ENCODE measurements at regions not wholly inside any gene's neighbourhood (a gene's known extent, or its start where the extent isn't known, plus 50 kb on each side); places are given as distances from the start of the nearest gene placed in this dataset.

DNA sequence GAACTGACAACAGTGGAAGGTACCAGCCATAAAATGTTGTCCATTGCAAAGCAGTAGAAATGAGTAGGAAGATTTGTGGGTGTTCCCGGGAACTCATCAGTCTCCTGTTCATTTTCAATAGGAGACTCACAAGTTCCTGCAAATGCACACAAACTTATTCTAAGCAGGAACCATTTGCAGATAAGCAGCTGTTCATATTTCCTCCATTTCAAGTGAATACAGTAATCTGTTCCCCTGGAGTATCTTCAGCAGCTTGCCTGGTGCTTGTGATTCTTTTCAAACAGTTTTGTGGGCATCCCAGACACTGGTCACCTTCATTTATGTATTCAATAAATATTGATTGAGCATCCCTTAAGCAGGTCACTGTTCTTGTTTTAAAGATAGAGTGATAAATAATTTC is 1315.5 kb upstream of the C9orf72 start:
- Histone ChIP-seq H4K20me1 (replicated peaks; ENCODE audit: control insufficient read depth, extremely low read depth, insufficient read depth, low read length) (no peaks in the 10 kb centered on the region), H3K36me3 (ENCODE audit: control insufficient read depth in 2 of 2, extremely low read depth in 1 of 2, insufficient read depth in 2 of 2, low read length in 2 of 2) (no peaks in the 10 kb centered on the region), H3K27ac (ENCODE audit: insufficient read depth, low read depth, low read length) (no peak overlapping the region), H3K9ac (replicated peaks; ENCODE audit: extremely low read depth, insufficient read depth, low read length) (no peak overlapping the region), H3K79me2 (ENCODE audit: control insufficient read depth, insufficient read depth, low read length) (no peaks in the 10 kb centered on the region), H3K27me3 (ENCODE audit: control insufficient read depth in 2 of 2, insufficient read depth in 2 of 2, low read length in 2 of 2) (no peaks in the 10 kb centered on the region), H3K4me2 (ENCODE audit: insufficient read depth, low read length) (no peak overlapping the region), H2AFZ (ENCODE audit: low read depth, low read length) (no peak overlapping the region), H3K9me3 (replicated peaks; ENCODE audit: control insufficient read depth, insufficient read depth, low read length) (no peaks in the 10 kb centered on the region), H3K4me3 (replicated peaks in 1 of 3; ENCODE audit: insufficient read depth in 1 of 3, low read depth in 1 of 3, low read length in 3 of 3) (no peak overlapping the region), H3K9me1 (replicated peaks; ENCODE audit: control insufficient read depth, extremely low read depth, insufficient read depth, low read length) (no peaks in the 10 kb centered on the region), H3K4me1 (ENCODE audit: control insufficient read depth, extremely low read depth, insufficient read depth, low read length) (no peaks in the 10 kb centered on the region)
- TF ChIP-seq, protein P1, sequence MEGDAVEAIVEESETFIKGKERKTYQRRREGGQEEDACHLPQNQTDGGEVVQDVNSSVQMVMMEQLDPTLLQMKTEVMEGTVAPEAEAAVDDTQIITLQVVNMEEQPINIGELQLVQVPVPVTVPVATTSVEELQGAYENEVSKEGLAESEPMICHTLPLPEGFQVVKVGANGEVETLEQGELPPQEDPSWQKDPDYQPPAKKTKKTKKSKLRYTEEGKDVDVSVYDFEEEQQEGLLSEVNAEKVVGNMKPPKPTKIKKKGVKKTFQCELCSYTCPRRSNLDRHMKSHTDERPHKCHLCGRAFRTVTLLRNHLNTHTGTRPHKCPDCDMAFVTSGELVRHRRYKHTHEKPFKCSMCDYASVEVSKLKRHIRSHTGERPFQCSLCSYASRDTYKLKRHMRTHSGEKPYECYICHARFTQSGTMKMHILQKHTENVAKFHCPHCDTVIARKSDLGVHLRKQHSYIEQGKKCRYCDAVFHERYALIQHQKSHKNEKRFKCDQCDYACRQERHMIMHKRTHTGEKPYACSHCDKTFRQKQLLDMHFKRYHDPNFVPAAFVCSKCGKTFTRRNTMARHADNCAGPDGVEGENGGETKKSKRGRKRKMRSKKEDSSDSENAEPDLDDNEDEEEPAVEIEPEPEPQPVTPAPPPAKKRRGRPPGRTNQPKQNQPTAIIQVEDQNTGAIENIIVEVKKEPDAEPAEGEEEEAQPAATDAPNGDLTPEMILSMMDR (IDR thresholded peaks at IDR 0.05; ENCODE audit: extremely low read depth in 1 of 2, insufficient read depth in 1 of 2, low read depth in 1 of 2, low read length in 2 of 2): no peak
- TF ChIP-seq POLR2AphosphoS5 (IDR thresholded peaks at IDR 0.05; ENCODE audit: insufficient read depth, low read depth, low read length) (no peak), EZH2 (IDR thresholded peaks at IDR 0.05; ENCODE audit: borderline replicate concordance, low read depth, low read length, severe bottlenecking) (no peak), GATA2 (IDR thresholded peaks at IDR 0.05; ENCODE audit: insufficient read depth, insufficient read length, low read depth, low read length) (no peak)
- DNase-seq (ENCODE audit: low read depth, low spot score) (no peak), FAIRE-seq (no peak)
- dilution Hi-C loops (cut with MboI; ENCODE audit: extremely low pct_ligation_motif_present, low sequenced_read_pairs): no loop called here
- intact Hi-C loops (cut with micrococcal nuclease): no loop called here
- ChIA-PET POLR2A (no interaction called here), CTCF (no interaction called here)
- no TSS peak for BruUV-seq (replicated peaks)

DNA sequence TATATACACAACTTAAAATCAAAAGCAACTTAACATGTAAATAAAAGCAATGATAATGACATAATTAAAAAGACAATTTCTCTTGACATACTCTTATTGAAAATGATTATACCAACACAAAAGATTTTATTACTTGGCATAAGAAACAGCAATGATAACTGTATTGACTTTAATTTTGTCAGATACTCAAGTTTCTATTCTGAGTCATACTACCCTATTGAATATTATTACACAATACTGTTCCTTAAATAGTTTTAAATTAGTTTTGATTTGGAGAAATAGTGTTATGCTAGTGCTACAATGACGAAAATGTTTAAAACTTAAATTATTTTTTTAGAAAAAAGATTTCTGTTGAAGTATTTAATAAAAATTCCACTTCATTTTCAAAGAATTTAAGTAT is 1319.3 kb upstream of the C9orf72 start:
- Histone ChIP-seq H3K4me3 (replicated peaks in 1 of 3; ENCODE audit: insufficient read depth in 1 of 3, low read depth in 1 of 3, low read length in 3 of 3) (no peak overlapping the region), H3K9ac (replicated peaks; ENCODE audit: extremely low read depth, insufficient read depth, low read length) (no peak overlapping the region), H3K79me2 (ENCODE audit: control insufficient read depth, insufficient read depth, low read length) (no peaks in the 10 kb centered on the region), H2AFZ (ENCODE audit: low read depth, low read length) (no peak overlapping the region), H3K9me1 (replicated peaks; ENCODE audit: control insufficient read depth, extremely low read depth, insufficient read depth, low read length) (no peaks in the 10 kb centered on the region), H3K36me3 (ENCODE audit: control insufficient read depth in 2 of 2, extremely low read depth in 1 of 2, insufficient read depth in 2 of 2, low read length in 2 of 2) (no peaks in the 10 kb centered on the region), H3K27ac (ENCODE audit: insufficient read depth, low read depth, low read length) (no peak overlapping the region), H3K4me1 (ENCODE audit: control insufficient read depth, extremely low read depth, insufficient read depth, low read length) (no peaks in the 10 kb centered on the region), H3K4me2 (ENCODE audit: insufficient read depth, low read length) (no peak overlapping the region), H3K9me3 (replicated peaks; ENCODE audit: control insufficient read depth, insufficient read depth, low read length) (no peaks in the 10 kb centered on the region), H3K27me3 (ENCODE audit: control insufficient read depth in 2 of 2, insufficient read depth in 2 of 2, low read length in 2 of 2) (no peaks in the 10 kb centered on the region), H4K20me1 (replicated peaks; ENCODE audit: control insufficient read depth, extremely low read depth, insufficient read depth, low read length) (no peaks in the 10 kb centered on the region)
- intact Hi-C loops (cut with micrococcal nuclease): no loop called here
- FAIRE-seq (no peak), DNase-seq (ENCODE audit: low read depth, low spot score) (no peak)
- ChIA-PET CTCF (no interaction called here), POLR2A (no interaction called here)
- no TSS peak for BruUV-seq (replicated peaks)
- no peak for TF ChIP-seq JUN (IDR thresholded peaks at IDR 0.05; ENCODE audit: borderline replicate concordance, insufficient read depth, insufficient read length, low read depth)
- TF ChIP-seq EZH2 (IDR thresholded peaks at IDR 0.05; ENCODE audit: borderline replicate concordance, low read depth, low read length, severe bottlenecking): no peak
- no peak for TF ChIP-seq MYC (IDR thresholded peaks at IDR 0.05; ENCODE audit: low read depth, low read length)
- TF ChIP-seq, protein P1 (IDR thresholded peaks at IDR 0.05; ENCODE audit: extremely low read depth in 1 of 2, insufficient read depth in 1 of 2, low read depth in 1 of 2, low read length in 2 of 2): no peak
- TF ChIP-seq POLR2A (IDR thresholded peaks at IDR 0.05; ENCODE audit: low read depth, low read length): no peak
- TF ChIP-seq, protein P2, sequence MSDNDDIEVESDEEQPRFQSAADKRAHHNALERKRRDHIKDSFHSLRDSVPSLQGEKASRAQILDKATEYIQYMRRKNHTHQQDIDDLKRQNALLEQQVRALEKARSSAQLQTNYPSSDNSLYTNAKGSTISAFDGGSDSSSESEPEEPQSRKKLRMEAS (IDR thresholded peaks at IDR 0.05; ENCODE audit: insufficient read depth, insufficient read length): no peak
- no peak for TF ChIP-seq GATA2 (IDR thresholded peaks at IDR 0.05; ENCODE audit: insufficient read depth, insufficient read length, low read depth, low read length)
- no peak for TF ChIP-seq FOS (IDR thresholded peaks at IDR 0.05; ENCODE audit: borderline replicate concordance, insufficient read depth, low read length)
- no peak for TF ChIP-seq POLR2AphosphoS5 (IDR thresholded peaks at IDR 0.05; ENCODE audit: insufficient read depth, low read depth, low read length)
- dilution Hi-C loops (cut with MboI; ENCODE audit: extremely low pct_ligation_motif_present, low sequenced_read_pairs): no loop called here
